ENCODE measurements at regions not wholly inside any gene's neighbourhood (a gene's known extent, or its start where the extent isn't known, plus 50 kb on each side); places are given as distances from the start of the nearest gene placed in this dataset.

GRCh38 chr11:17141156-17141555, 63.7 kb upstream of the RPS13 start:
- H3K27me3 ChIP-seq (ENCODE audit: insufficient read depth, low read length), result no peaks in the 10 kb centered on the region
- peaks cover 46% of the 10 kb centered on the region for H3K36me3 ChIP-seq (ENCODE audit: insufficient read depth, low read length)

GRCh38 chr11:17138562-17138961, 61.1 kb upstream of the RPS13 start:
- Histone ChIP-seq H3K4me2 (ENCODE audit: low read length) (no peak overlapping the region), H2AFZ (ENCODE audit: low read length) (no peak overlapping the region), H3K79me2 (ENCODE audit: insufficient read depth, low read length) (no peaks in the 10 kb centered on the region; the same call in 1 of the 2 replicates), H3K27ac (ENCODE audit: low read depth, low read length, poor library complexity, severe bottlenecking) (no peak overlapping the region), H3K9me2 (ENCODE audit: low read depth, low read length) (no peaks in the 10 kb centered on the region), H3K36me3 (ENCODE audit: insufficient read depth, low read length) (peaks cover 47% of the 10 kb centered on the region), H3K4me3 (ENCODE audit: low read depth, low read length, poor library complexity, severe bottlenecking) (no peak overlapping the region), H4K20me1 (ENCODE audit: insufficient read depth, low read length) (no peaks in the 10 kb centered on the region), H3F3A (ENCODE audit: insufficient read depth, low read length) (no peaks in the 10 kb centered on the region), H3K4me1 (ENCODE audit: insufficient read depth, low read length, severe bottlenecking) (no peaks in the 10 kb centered on the region), H3K9me3 (ENCODE audit: low read length) (no peaks in the 10 kb centered on the region), H3K9ac (ENCODE audit: low read length) (no peak overlapping the region), H3K27me3 (ENCODE audit: insufficient read depth, low read length) (no peaks in the 10 kb centered on the region)
- TF ChIP-seq EZH2 (IDR thresholded peaks at IDR 0.05; ENCODE audit: borderline replicate concordance, low read length) (no peak), CTCF (IDR thresholded peaks at IDR 0.05; ENCODE audit: low read length) (no peak)

More at GRCh38 chr11:17141156-17141555, 63.7 kb upstream of the RPS13 start:
- Histone ChIP-seq H3K4me2 (ENCODE audit: low read length) (no peak overlapping the region), H3K79me2 (ENCODE audit: insufficient read depth, low read length) (no peaks in the 10 kb centered on the region; the same call in 1 of the 2 replicates), H3K4me3 (ENCODE audit: low read depth, low read length, poor library complexity, severe bottlenecking) (no peak overlapping the region), H3K9me3 (ENCODE audit: low read length) (no peaks in the 10 kb centered on the region), H3K9ac (ENCODE audit: low read length) (no peak overlapping the region), H3F3A (ENCODE audit: insufficient read depth, low read length) (no peaks in the 10 kb centered on the region), H3K4me1 (ENCODE audit: insufficient read depth, low read length, severe bottlenecking) (no peaks in the 10 kb centered on the region), H4K20me1 (ENCODE audit: insufficient read depth, low read length) (no peaks in the 10 kb centered on the region), H3K27ac (ENCODE audit: low read depth, low read length, poor library complexity, severe bottlenecking) (no peak overlapping the region), H3K9me2 (ENCODE audit: low read depth, low read length) (no peaks in the 10 kb centered on the region), H2AFZ (ENCODE audit: low read length) (no peak overlapping the region)
- no peak for TF ChIP-seq EZH2 (IDR thresholded peaks at IDR 0.05; ENCODE audit: borderline replicate concordance, low read length)
- TF ChIP-seq CTCF (IDR thresholded peaks at IDR 0.05; ENCODE audit: low read length), result no peak

GRCh38 chr11:17135916-17136683, 58.6 kb upstream of the RPS13 start:
- Histone ChIP-seq H3K4me2 (ENCODE audit: low read length) (no peak overlapping the region), H3K4me3 (ENCODE audit: low read depth, low read length, poor library complexity, severe bottlenecking) (no peak overlapping the region), H4K20me1 (ENCODE audit: insufficient read depth, low read length) (no peaks in the 10 kb centered on the region), H3K9ac (ENCODE audit: low read length) (no peak overlapping the region), H3K4me1 (ENCODE audit: insufficient read depth, low read length, severe bottlenecking) (no peaks in the 10 kb centered on the region), H3F3A (ENCODE audit: insufficient read depth, low read length) (no peaks in the 10 kb centered on the region), H3K79me2 (ENCODE audit: insufficient read depth, low read length) (no peaks in the 10 kb centered on the region; the same call in 1 of the 2 replicates), H3K9me3 (ENCODE audit: low read length) (no peaks in the 10 kb centered on the region), H3K9me2 (ENCODE audit: low read depth, low read length) (no peaks in the 10 kb centered on the region), H3K27me3 (ENCODE audit: insufficient read depth, low read length) (no peaks in the 10 kb centered on the region), H3K36me3 (ENCODE audit: insufficient read depth, low read length) (peaks cover 58% of the 10 kb centered on the region), H3K27ac (ENCODE audit: low read depth, low read length, poor library complexity, severe bottlenecking) (no peak overlapping the region), H2AFZ (ENCODE audit: low read length) (no peak overlapping the region)
- no peak for TF ChIP-seq EZH2 (IDR thresholded peaks at IDR 0.05; ENCODE audit: borderline replicate concordance, low read length)
- no peak for TF ChIP-seq CTCF (IDR thresholded peaks at IDR 0.05; ENCODE audit: low read length)

Data from OCI-LY1 (cell line).